Spleen (tissue), 11 donors: ENCODE measurements at regions not wholly inside any gene's neighbourhood (a gene's known extent, or its start where the extent isn't known, plus 50 kb on each side); places are given as distances from the start of the nearest gene placed in this dataset.

ENCODE experiments used
- DNase-seq: peaks from one replicate; pipeline ENCODE4 v3.0.0-alpha.2; 2020
- H3K27ac ChIP-seq, 8 donors: fragments of 200-600 bp; sonication (generic) in 7 of 8; 1 replicate in 4 of 8; 2 replicates in 4 of 8; pipeline versions ENCODE4 v1.5.0 to v1.8.0; 2016 to 2021; ENCODE audit warnings: inconsistent platforms in 4 of 8, mild to moderate bottlenecking in 4 of 8, moderate library complexity in 1 of 8
- H3K27me3 ChIP-seq, 7 donors: fragments of 200-600 bp; sonication (generic) in 6 of 7; replicated peaks in 1 of 7; 1 replicate in 4 of 7; 2 replicates in 3 of 7; pipeline versions ENCODE4 v1.5.0 to v1.8.0; 2016 to 2021; ENCODE audit warnings: inconsistent platforms in 3 of 7, mild to moderate bottlenecking in 1 of 7
- H3K36me3 ChIP-seq, 6 donors: fragments of 200-600 bp; sonication (generic) in 5 of 6; 1 replicate in 4 of 6; 2 replicates in 2 of 6; pipeline versions ENCODE4 v1.5.0 to v1.8.0; 2016 to 2021; ENCODE audit warnings: inconsistent platforms in 2 of 6
- H3K4me1 ChIP-seq, 6 donors: fragments of 200-600 bp; sonication (generic) in 5 of 6; 1 replicate in 3 of 6; 2 replicates in 3 of 6; pipeline versions ENCODE4 v1.5.0 to v1.8.0; 2016 to 2021; ENCODE audit warnings: inconsistent platforms in 3 of 6
- H3K4me3 ChIP-seq, 8 donors: fragments of 200-600 bp; sonication (generic) in 7 of 8; 1 replicate in 4 of 8; 2 replicates in 4 of 8; pipeline versions ENCODE4 v1.5.0 to v1.8.0; 2016 to 2021; ENCODE audit warnings: inconsistent platforms in 4 of 8, mild to moderate bottlenecking in 4 of 8, moderate library complexity in 2 of 8
- H3K9me3 ChIP-seq, 8 donors: fragments of 200-600 bp; sonication (generic) in 7 of 8; 1 replicate in 4 of 8; 2 replicates in 4 of 8; pipeline versions ENCODE4 v1.5.0 to v1.8.0; 2016 to 2021; ENCODE audit warnings: inconsistent platforms in 4 of 8
- POLR2A ChIP-seq, 3 donors: fragments of 450-650 bp; IDR thresholded peaks; one replicate each; pipeline ENCODE4 v1.5.1; 2017; ENCODE audit warnings: antibody characterized with exemption in 3 of 3, mild to moderate bottlenecking in 1 of 3
- POLR2AphosphoS5 ChIP-seq, 3 donors: sonication (generic); formaldehyde crosslinking; IDR thresholded peaks; one replicate each; pipeline ENCODE4 v1.5.1; 2017; ENCODE audit warnings: antibody characterized with exemption in 3 of 3
- WGBS, 5 donors: extraction: QIAGEN DNeasy Blood & Tissue Kit in 3 of 5; methylation state at CpG; one replicate each; pipeline versions ENCODE4 v1.1.5 to v1.1.7; 2013 to 2018; 5-methylcytosine and 5-hydroxymethylcytosine counted together
- intact Hi-C: fragments of 100-400 bp; cut with DNase I; formaldehyde crosslinking; loops from one replicate; pipeline ENCODE4 v1.15.0; 2023; ENCODE audit warnings: low total_unique reads
- TF ChIP-seq, protein P1 (sequence below), 11 experiments: fragments of 200-600 bp in 7 of 11; fragments of 450-650 bp in 4 of 11; sonication (generic) in 4 of 11; IDR thresholded peaks in 8 of 11; conservative IDR thresholded peaks in 3 of 11; 1 replicate in 7 of 11; 2 replicates in 4 of 11; pipeline versions ENCODE4 v1.4.0 to v1.8.0; 2016 to 2021; ENCODE audit warnings: antibody characterized with exemption in 11 of 11, inconsistent platforms in 4 of 11, mild to moderate bottlenecking in 1 of 11
- donor health status: healthy with polysubstance abuse.
- donor health status: DM: no; HTN: no; CAD: no; lungs with moderate emphysema.
- donor health status: DM: no; HTN: no; CAD: no.
- donor health status: Bipolar disorder and iron deficiency.
- donor health status: healthy.
- donor health status: DM: no; HTN: no; CAD: no.
- donor health status: DM: yes; HTN: yes; CAD: no.

DNA sequence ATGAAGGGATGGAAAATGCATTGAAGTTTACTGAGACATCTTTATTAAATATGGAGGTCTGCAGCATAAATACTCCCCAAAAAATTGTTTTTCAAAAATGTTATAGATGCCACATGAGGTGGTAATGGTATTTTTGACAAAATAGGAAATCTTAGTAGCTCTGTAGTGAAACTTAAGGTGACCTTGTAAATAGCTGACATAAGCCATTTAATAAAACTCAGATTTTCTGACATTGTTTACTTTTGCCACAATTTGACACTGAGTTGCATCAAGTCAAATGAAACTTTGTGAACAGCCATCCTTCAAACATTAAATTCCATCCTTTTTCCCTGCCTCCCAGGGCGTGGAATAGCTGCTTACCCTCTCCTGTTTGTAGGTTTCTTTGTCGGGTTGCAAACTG is 953.1 kb downstream of the PCDH17 start:
- Histone ChIP-seq H3K36me3 (no peaks in the 10 kb centered on the region), H3K27ac (no peak overlapping the region), H3K4me3 (no peak overlapping the region), H3K27me3 (no peaks in the 10 kb centered on the region), H3K9me3 (peaks cover 0 to 2% (median 0%) of the 10 kb centered on the region in 8 donors), H3K4me1 (no peaks in the 10 kb centered on the region)
- no peak for DNase-seq
- WGBS, 5 donors: 75 to 91% (median 80%) methylated on average over 2 of the region's 2 CpGs
- intact Hi-C loops: no loop called here
- no peak for TF ChIP-seq POLR2AphosphoS5 (IDR thresholded peaks at IDR 0.05)
- TF ChIP-seq, protein P1, sequence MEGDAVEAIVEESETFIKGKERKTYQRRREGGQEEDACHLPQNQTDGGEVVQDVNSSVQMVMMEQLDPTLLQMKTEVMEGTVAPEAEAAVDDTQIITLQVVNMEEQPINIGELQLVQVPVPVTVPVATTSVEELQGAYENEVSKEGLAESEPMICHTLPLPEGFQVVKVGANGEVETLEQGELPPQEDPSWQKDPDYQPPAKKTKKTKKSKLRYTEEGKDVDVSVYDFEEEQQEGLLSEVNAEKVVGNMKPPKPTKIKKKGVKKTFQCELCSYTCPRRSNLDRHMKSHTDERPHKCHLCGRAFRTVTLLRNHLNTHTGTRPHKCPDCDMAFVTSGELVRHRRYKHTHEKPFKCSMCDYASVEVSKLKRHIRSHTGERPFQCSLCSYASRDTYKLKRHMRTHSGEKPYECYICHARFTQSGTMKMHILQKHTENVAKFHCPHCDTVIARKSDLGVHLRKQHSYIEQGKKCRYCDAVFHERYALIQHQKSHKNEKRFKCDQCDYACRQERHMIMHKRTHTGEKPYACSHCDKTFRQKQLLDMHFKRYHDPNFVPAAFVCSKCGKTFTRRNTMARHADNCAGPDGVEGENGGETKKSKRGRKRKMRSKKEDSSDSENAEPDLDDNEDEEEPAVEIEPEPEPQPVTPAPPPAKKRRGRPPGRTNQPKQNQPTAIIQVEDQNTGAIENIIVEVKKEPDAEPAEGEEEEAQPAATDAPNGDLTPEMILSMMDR (IDR thresholded peaks at IDR 0.05 in 8 of 11, conservative IDR thresholded peaks at IDR 0.05 in 3 of 11): no peak
- no peak for TF ChIP-seq POLR2A (IDR thresholded peaks at IDR 0.05)

DNA sequence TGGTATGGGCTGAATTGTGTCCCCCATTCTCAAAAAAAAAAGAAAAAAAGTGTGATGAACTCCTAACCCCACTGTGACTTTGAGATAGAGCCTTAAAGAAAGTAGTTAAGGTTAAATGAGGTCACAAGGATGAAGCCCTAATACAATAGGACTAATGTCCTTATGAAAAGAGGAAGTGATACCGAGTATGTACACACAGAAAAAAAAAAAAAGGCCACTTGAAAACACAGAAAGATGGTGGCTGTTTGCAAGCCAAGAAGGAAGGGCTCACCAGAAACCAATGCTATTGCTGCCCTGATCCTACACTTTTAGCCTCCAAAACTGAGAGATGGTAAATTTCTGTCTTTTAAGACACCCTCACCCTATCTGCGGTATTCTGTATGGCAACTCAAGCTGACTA is 955.6 kb downstream of the PCDH17 start:
- no peak overlapping the region for H3K4me3 ChIP-seq
- H3K27me3 ChIP-seq: no peaks in the 10 kb centered on the region
- no peak for TF ChIP-seq POLR2A (IDR thresholded peaks at IDR 0.05)
- no peak for TF ChIP-seq POLR2AphosphoS5 (IDR thresholded peaks at IDR 0.05)
- no peaks in the 10 kb centered on the region for H3K4me1 ChIP-seq
- no peak for DNase-seq
- no peak overlapping the region for H3K27ac ChIP-seq
- peaks cover 0 to 5% (median 0%) of the 10 kb centered on the region in 8 donors for H3K9me3 ChIP-seq
- intact Hi-C loops: no loop called here
- no peaks in the 10 kb centered on the region for H3K36me3 ChIP-seq
- WGBS, 5 donors: 52 to 56% (median 53%) methylated on average over 2 of the region's 2 CpGs

DNA sequence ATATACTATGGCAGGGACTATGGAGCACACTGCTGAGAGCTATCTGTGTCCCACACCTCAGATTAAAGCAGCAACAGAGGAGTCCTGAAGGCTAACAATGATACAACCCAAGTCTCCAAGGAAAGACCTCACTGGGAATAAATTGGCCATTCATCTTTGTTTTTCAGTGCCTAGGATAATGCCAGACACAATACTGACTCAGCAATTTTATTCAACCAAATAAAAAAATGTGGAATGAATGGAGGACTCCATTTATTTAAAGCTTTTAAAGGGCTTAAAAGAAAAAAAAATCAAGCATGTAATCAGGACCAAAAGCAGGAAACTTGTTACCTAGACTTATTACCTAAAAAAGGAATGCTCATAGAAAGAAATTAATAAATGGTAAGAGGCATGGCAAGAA is 960.5 kb downstream of the PCDH17 start:
- Histone ChIP-seq H3K9me3 (peaks cover 0 to 5% (median 0%) of the 10 kb centered on the region in 8 donors), H3K36me3 (no peaks in the 10 kb centered on the region), H3K4me3 (no peak overlapping the region), H3K4me1 (no peaks in the 10 kb centered on the region), H3K27ac (no peak overlapping the region), H3K27me3 (no peaks in the 10 kb centered on the region)
- intact Hi-C loops: no loop called here
- TF ChIP-seq, protein P1 (IDR thresholded peaks at IDR 0.05 in 8 of 11, conservative IDR thresholded peaks at IDR 0.05 in 3 of 11): no peak
- TF ChIP-seq POLR2A (IDR thresholded peaks at IDR 0.05): no peak
- TF ChIP-seq POLR2AphosphoS5 (IDR thresholded peaks at IDR 0.05): no peak
- no peak for DNase-seq

DNA sequence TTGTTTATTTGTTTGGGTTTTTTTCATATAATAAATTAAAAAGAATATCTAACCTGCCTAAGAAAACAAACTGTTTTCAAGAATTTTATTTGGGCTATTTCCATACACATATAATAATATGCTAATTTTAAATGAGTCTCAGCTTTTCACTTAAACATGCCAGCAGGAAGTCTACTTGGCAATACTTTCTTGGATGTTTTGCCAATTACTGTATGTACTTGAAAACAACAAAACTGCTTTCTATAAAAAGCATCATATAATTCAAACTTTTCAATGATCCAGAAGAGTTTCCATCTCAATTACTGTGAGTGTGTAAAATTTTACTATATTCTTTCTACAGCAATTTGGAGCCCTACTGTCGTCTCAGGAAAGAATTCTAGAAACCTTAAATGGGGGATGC is 961.2 kb downstream of the PCDH17 start:
- no peak overlapping the region for H3K4me3 ChIP-seq
- no peaks in the 10 kb centered on the region for H3K27me3 ChIP-seq
- TF ChIP-seq, protein P1 (IDR thresholded peaks at IDR 0.05 in 8 of 11, conservative IDR thresholded peaks at IDR 0.05 in 3 of 11): no peak
- TF ChIP-seq POLR2AphosphoS5 (IDR thresholded peaks at IDR 0.05): no peak
- TF ChIP-seq POLR2A (IDR thresholded peaks at IDR 0.05): no peak
- H3K9me3 ChIP-seq: peaks cover 0 to 5% (median 0%) of the 10 kb centered on the region in 8 donors
- 58 to 86% (median 82%) methylated on average over 1 of the region's 1 CpG for WGBS, 5 donors
- H3K4me1 ChIP-seq: no peaks in the 10 kb centered on the region
- no peaks in the 10 kb centered on the region for H3K36me3 ChIP-seq
- intact Hi-C loops: no loop called here
- H3K27ac ChIP-seq: no peak overlapping the region
- no peak for DNase-seq
